ENCODE measurements at regions not wholly inside any gene's neighbourhood (a gene's known extent, or its start where the extent isn't known, plus 50 kb on each side); places are given as distances from the start of the nearest gene placed in this dataset.
"Not testable (repeated sequence)": the region's sequence is repeated elsewhere in the genome, so short reads cannot be mapped to it uniquely, and the experiment has no call there.

- TF ChIP-seq CTCF (conservative IDR thresholded peaks at IDR 0.05; ENCODE audit: low read depth, low read length); EZH2phosphoT487 (IDR thresholded peaks at IDR 0.05; ENCODE audit: borderline replicate concordance, low read length): not testable (repeated sequence)
Measured at GRCh38 chr16:59096682-59097081, 362.6 kb upstream of the GOT2 start.

Data from PC-3 (cell line).